ENCODE measurements at regions not wholly inside any gene's neighbourhood (a gene's known extent, or its start where the extent isn't known, plus 50 kb on each side); places are given as distances from the start of the nearest gene placed in this dataset.
"Not testable (repeated sequence)": the region's sequence is repeated elsewhere in the genome, so short reads cannot be mapped to it uniquely, and the experiment has no call there.

DNA sequence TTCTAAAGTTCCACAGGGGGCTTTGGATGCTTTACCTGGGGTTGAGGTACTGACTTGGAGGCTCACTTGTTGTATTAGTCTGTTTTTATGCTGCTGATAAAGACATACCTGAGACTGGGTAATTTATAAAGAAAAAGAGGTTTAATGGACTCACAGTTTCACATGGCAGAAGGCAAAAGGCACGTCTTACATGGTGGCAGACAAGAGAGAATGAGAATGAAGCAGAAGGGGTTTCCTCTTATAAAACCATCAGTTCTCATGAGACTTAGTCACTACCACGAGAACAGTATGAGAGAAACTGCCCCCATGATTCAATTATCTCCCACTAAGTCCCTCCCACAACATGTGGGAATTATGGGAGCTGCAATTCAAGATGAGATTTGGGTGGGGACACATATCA is 76.8 kb upstream of the ATP5PO start:
- TF ChIP-seq, protein P1, sequence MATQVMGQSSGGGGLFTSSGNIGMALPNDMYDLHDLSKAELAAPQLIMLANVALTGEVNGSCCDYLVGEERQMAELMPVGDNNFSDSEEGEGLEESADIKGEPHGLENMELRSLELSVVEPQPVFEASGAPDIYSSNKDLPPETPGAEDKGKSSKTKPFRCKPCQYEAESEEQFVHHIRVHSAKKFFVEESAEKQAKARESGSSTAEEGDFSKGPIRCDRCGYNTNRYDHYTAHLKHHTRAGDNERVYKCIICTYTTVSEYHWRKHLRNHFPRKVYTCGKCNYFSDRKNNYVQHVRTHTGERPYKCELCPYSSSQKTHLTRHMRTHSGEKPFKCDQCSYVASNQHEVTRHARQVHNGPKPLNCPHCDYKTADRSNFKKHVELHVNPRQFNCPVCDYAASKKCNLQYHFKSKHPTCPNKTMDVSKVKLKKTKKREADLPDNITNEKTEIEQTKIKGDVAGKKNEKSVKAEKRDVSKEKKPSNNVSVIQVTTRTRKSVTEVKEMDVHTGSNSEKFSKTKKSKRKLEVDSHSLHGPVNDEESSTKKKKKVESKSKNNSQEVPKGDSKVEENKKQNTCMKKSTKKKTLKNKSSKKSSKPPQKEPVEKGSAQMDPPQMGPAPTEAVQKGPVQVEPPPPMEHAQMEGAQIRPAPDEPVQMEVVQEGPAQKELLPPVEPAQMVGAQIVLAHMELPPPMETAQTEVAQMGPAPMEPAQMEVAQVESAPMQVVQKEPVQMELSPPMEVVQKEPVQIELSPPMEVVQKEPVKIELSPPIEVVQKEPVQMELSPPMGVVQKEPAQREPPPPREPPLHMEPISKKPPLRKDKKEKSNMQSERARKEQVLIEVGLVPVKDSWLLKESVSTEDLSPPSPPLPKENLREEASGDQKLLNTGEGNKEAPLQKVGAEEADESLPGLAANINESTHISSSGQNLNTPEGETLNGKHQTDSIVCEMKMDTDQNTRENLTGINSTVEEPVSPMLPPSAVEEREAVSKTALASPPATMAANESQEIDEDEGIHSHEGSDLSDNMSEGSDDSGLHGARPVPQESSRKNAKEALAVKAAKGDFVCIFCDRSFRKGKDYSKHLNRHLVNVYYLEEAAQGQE (IDR thresholded peaks at IDR 0.05) = not testable (repeated sequence)
- TF ChIP-seq, protein P2, sequence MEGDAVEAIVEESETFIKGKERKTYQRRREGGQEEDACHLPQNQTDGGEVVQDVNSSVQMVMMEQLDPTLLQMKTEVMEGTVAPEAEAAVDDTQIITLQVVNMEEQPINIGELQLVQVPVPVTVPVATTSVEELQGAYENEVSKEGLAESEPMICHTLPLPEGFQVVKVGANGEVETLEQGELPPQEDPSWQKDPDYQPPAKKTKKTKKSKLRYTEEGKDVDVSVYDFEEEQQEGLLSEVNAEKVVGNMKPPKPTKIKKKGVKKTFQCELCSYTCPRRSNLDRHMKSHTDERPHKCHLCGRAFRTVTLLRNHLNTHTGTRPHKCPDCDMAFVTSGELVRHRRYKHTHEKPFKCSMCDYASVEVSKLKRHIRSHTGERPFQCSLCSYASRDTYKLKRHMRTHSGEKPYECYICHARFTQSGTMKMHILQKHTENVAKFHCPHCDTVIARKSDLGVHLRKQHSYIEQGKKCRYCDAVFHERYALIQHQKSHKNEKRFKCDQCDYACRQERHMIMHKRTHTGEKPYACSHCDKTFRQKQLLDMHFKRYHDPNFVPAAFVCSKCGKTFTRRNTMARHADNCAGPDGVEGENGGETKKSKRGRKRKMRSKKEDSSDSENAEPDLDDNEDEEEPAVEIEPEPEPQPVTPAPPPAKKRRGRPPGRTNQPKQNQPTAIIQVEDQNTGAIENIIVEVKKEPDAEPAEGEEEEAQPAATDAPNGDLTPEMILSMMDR (IDR thresholded peaks at IDR 0.05) = not testable (repeated sequence)
- TF ChIP-seq RCOR1 (IDR thresholded peaks at IDR 0.05; ENCODE audit: low read depth, low read length); RAD21 (conservative IDR thresholded peaks at IDR 0.05 in 1 of 2, IDR thresholded peaks at IDR 0.05 in 1 of 2); POLR2A (IDR thresholded peaks at IDR 0.05; ENCODE audit: low read length); KDM5A (IDR thresholded peaks at IDR 0.05); BHLHE40 (IDR thresholded peaks at IDR 0.05; ENCODE audit: low read depth, low read length); SMC3 (IDR thresholded peaks at IDR 0.05); CBX2 (IDR thresholded peaks at IDR 0.05; ENCODE audit: borderline replicate concordance, low read depth); POLR2AphosphoS2 (conservative IDR thresholded peaks at IDR 0.05; ENCODE audit: low read length); GATA3 (IDR thresholded peaks at IDR 0.05; ENCODE audit: borderline replicate concordance); RFX5 (IDR thresholded peaks at IDR 0.05): not testable (repeated sequence)
- TF ChIP-seq, protein P3, sequence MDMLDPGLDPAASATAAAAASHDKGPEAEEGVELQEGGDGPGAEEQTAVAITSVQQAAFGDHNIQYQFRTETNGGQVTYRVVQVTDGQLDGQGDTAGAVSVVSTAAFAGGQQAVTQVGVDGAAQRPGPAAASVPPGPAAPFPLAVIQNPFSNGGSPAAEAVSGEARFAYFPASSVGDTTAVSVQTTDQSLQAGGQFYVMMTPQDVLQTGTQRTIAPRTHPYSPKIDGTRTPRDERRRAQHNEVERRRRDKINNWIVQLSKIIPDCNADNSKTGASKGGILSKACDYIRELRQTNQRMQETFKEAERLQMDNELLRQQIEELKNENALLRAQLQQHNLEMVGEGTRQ (IDR thresholded peaks at IDR 0.05) = not testable (repeated sequence)
